GM19023 (cell line): ENCODE measurements at regions not wholly inside any gene's neighbourhood (a gene's known extent, or its start where the extent isn't known, plus 50 kb on each side); places are given as distances from the start of the nearest gene placed in this dataset.

Experiments used
- ATAC-seq: cut with Tn5 transposase; IDR thresholded peaks from one replicate; pipeline ENCODE4 v1.9.1; 2021; ENCODE audit warnings: mild to moderate bottlenecking, moderate library complexity; ENCODE audit not compliant: unreplicated experiment

DNA sequence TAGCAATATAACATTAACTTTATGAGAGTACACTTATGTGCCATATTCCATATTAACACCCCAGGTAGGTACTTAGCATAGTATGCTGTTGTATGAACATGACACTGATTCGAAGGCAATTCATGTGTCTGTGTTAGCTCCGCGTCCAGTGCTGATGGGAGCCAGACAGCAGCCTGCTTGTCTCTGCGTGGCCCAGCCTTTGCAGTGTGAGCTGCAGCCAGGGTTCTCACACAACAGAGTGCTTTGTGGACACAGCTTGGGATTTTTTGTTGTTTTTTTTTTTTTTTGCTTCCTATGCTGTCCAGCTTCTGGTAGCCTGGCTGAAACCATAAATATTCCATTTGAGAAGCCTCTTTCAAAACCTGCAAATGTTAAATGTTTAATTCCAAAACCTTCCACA is 350.9 kb downstream of the SMOC2 start:
- no peak for ATAC-seq

DNA sequence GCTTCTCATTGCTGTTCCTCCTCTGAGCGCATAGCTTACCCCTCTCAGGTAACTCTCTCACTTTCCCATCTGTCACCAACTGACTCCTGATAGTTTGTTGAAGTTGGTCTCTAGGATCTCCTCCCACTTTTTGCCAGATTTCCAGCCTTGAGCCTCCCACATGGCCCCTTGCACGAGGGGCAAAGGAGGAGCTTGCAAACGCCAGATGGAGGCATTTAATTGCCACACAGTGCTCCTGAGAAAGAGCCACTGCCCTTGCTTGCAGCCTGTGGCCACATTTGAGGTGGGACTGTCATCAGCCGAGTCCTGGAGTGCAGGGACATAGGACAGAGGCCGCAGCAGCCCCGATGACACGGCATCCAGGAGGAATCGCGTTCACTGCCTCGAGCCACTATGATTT is 348.7 kb downstream of the SMOC2 start:
- ATAC-seq = no peak

GRCh38 chr6:168785720-168786511 is 344.9 kb downstream of the SMOC2 start:
- no peak for ATAC-seq

DNA sequence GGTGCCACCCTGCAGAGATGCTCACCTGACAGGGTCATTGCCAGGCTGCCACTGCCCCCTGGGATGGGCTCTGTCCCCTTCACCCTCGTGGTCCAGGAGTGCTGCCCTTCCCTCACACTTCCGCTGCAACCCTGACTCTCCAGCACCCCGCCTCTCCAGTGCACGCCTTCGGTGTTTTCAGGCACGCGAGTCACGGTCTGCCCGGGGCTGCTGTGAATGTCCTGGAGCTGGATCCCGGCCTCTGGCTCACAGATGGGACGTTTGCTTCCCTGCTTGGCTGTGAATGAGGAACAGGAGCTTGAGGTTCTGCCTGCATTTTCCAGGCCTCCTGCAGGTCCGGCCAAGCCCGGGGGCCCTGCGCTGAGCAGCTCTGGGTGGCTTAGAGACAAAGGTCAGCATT is 343.4 kb downstream of the SMOC2 start:
- no peak for ATAC-seq

DNA sequence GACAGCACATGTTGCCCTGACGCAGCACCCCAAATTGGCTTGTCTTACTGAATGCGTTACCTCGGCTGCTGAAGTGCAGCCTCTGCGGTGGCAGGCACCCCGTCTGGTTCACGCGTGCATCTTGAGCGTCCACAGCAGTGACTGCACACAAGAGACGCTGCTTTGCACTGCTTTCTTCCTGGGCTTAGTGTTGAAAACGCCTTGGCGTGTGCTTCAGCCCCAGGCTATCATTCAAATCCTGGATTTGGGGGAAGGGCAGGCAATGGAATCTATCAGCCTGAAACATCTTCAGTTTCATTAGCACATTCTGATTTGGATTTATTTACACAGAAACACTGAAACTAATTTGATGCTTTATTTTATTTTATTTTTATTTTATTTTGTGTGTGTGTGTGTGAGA is 342.7 kb downstream of the SMOC2 start:
- no peak for ATAC-seq

GRCh38 chr6:168782187-168782751 is 341.3 kb downstream of the SMOC2 start:
- ATAC-seq = no peak

- ATAC-seq = no peak
These were observed 337.2 kb downstream of the SMOC2 start for GRCh38 chr6:168778201-168778600.

DNA sequence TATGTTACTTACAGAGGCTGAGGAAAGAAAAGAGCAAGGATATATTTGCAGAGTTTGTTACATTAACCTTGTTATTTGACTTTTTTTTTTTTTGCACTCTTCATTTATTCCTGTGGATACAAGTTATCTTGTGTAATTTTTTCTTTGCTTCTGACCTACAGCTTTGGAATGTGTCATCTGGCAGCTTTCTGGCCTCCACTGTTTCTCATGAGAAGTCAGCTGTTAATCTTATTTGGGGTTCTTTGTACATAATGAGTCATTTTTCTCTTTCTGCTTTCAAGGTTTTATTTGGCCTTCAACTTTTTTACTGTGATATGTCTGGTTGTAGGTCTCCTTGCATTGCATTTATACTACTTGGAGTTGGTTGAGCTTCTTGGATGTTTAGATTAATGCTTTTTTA is 333.4 kb downstream of the SMOC2 start:
- no peak for ATAC-seq

GRCh38 chr6:168773788-168774187 is 332.8 kb downstream of the SMOC2 start:
- ATAC-seq = no peak

DNA sequence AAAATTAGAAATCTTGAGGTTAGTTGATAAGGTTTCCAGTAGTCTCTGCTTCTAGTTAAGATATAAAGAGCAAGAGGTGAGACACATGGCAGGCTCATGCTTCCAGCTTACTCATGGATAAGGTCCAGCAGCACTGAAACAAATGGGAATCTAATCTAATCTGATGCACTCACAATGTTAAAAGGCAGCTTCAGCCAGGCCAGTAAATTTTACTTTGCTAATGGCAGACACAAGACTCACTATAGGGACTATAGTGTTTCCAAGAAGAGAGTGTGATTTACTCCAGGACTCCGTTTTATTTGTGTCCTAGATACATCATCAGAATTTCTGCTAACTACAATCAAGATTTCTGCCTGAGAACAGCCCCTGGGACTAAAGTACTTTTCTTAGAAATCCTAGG is 324.8 kb downstream of the SMOC2 start:
- no peak for ATAC-seq

DNA sequence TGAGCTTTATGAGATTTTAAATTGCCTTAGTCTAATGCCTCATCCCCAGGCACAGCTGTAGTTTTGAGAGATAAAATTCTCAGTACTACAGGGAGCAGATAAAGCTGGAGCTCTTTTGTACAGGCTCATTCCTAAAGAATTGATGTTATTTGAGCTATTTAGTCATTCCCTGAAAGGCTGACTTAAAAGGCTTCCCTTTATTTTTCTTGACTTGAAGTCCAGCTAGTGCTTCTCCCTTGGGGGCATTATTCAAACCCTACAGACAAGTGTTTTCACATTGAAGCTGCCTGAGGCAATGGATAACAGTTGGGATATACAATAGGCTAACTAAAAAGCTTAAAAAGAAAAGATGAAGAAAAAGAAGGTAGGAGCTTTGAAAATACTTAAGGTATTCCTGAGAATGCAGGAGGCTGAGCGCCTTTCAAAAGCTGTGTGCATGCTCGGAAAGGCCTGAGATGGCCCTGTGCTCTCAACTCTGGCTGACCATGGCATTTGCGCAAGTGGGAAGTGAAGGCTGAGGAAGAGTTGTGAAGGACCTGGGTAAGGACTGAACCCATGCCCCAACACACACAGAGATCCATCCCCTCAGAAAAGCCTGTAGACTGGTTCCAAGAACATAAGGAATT is 315.1 kb downstream of the SMOC2 start:
- no peak for ATAC-seq

GRCh38 chr6:168746643-168747042 is 305.7 kb downstream of the SMOC2 start:
- no peak for ATAC-seq

DNA sequence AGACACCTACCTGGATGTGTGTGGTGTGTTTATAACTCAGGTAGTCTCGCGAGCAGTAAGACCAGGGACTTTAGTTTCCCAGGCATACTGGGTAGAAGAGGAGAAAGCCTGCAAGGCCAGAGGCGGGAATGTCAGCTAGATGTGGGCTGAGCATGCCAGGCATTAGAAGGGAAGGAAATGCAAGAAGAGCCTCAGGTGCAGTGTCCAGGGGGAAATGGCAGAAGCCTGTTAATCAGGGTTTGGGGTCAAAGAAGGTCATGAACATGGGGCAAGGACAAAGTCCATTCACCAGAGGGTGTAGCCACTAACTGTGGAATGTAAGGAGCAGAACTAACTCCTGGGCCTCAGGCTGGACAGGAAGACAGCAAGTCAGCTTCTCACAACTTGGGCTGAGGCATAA is 305.0 kb downstream of the SMOC2 start:
- no peak for ATAC-seq

DNA sequence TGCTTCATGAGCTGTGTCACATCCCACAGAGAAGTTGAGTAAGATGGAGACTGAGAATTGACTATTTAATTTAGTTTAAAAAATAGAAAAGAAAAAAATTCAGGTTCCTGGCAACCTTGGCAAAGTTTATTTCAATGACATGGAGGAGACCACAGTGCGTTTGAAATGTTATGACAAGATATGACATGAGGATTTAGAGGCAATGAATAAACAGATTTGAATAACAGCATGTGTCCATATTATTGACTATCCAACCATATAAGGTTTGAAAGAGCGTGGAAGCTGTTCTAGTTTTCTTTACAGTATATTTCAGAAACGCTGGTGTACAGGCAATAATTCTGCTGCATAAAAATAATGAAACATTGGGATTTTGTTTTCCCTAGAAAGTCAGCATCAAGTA is 303.9 kb downstream of the SMOC2 start:
- no peak for ATAC-seq

DNA sequence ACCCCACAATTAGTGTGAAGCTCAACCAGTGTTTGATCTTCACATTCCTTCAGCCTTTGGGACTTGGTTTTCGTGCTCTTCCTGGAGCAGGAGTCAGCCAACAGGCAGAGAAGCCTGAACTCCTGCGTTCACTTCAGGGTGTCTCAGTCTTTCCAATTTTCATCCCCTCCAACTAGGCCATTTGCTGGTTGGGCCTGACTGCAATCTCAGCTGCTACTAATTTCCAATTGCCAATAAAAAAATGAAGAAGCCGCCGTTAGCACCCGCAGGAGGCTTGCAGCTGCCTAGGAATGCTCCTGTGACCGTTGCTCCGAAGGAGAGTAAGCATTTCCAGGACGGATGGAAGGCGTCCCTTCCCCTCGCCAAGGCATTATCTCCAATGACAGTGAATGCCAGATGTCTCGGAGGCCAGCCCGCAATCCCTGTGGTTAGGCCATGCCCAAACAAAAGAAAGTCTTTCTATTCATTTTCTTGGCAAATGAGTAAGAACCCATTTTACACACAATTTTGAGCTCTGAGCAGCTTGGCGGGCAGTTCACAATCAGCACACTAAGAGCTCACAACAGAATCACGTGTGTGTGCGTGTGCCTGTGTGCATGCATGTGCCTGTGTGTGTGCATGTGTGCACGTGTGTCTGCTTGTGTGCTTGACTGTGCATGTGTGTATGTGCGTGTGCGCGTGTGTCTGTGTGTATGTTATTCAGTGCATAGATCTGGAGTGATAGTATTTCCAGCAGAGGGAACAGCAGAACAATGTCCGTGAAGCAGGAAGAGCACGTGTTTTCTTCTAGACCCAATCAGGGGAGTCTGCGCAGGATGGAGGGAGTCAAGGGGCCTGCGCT is 301.2 kb downstream of the SMOC2 start:
- no peak for ATAC-seq

- ATAC-seq = no peak
These were observed 300.3 kb downstream of the SMOC2 start for GRCh38 chr6:168741305-168741704.

DNA sequence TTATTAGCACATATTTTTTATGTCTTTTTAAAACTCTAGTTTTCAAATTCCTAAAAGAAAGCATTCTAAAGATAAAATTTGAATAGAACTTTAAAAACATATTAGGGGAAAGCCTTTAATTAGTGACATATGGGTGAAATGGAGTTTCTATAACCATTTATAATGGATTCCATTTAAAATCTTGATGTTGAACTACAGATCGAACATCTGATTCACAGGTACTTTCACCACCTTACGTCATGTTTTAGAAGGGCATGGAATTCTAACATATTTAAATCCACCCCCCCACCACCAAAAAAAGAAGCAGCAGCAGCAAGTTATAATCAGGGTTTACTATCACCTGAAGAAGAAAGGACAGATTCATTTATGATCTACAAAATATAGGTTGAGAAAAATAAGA is 298.4 kb downstream of the SMOC2 start:
- ATAC-seq = no peak

DNA sequence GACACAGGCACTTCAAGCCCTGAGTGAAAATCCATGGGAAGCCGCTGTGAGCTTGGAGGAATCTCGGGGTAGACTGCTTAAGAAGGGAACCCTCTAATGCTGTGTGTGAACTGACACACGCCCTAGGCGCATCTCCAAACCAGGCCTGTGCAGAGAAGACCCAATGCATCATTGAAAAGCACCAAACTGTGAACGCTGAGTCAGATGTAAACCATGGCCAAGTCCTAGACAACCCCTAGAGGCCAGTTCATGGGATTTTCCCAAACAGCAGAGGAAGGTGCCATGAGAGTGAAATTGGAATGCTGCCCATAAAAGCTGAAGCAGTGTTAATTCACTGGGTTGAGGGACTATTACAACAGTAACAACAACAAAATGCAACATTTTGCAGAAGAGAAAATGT is 296.5 kb downstream of the SMOC2 start:
- no peak for ATAC-seq

GRCh38 chr6:168737014-168737413 is 296.0 kb downstream of the SMOC2 start:
- no peak for ATAC-seq

DNA sequence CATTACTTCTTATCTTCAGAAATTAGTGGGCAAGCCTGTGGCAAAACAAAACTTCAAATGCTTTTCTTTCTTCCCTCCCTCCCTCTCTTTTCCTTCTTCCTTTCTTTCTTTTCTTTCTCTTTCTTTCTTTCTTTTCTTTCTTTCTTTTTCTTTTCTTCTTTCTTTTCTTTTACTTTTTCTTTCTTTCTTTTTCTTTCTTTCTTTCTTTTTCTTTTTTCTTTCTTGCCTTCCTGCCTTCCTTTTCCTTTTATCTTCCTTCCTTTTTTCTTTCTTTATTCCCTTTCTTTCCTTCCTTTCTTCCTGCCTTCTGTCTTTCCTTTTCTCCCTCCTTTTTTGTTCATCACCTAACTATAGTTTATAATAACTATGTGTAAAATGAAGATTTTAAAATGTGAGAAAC is 295.1 kb downstream of the SMOC2 start:
- ATAC-seq = no peak

GRCh38 chr6:168735268-168735949 is 294.4 kb downstream of the SMOC2 start:
- no peak for ATAC-seq
